NB4 (cell line): ENCODE measurements at regions not wholly inside any gene's neighbourhood (a gene's known extent, or its start where the extent isn't known, plus 50 kb on each side); places are given as distances from the start of the nearest gene placed in this dataset.

ENCODE experiments used
- CTCF ChIP-seq: IDR thresholded peaks from one replicate; pipeline ENCODE4 v1.5.1; 2012; ENCODE audit warnings: low read depth, low read length
- MAX ChIP-seq: IDR thresholded peaks from 2 replicates; pipeline ENCODE4 v1.6.1; 2011; ENCODE audit warnings: low read depth, low read length
- POLR2A ChIP-seq: IDR thresholded peaks from 2 replicates; pipeline ENCODE4 v1.6.1; 2011; ENCODE audit warnings: mild to moderate bottlenecking; ENCODE audit not compliant: insufficient read length; ENCODE audit errors: extremely low read depth

GRCh38 chr11:133708547-133709051 lies 136.7 kb downstream of the SPATA19 start:
- no peak for TF ChIP-seq CTCF
- no peak for TF ChIP-seq POLR2A
- TF ChIP-seq MAX: no peak
